OCI-LY7 (cell line): ENCODE measurements at regions not wholly inside any gene's neighbourhood (a gene's known extent, or its start where the extent isn't known, plus 50 kb on each side); places are given as distances from the start of the nearest gene placed in this dataset.

ENCODE experiments used
- BruUV-seq: library from RNA; stranded (reverse); fragments of 400-500 nt; replicated peaks from 2 replicates; lab custom pipeline; 2021; lab: Mats Ljungman, UMichigan
- CTCF ChIA-PET: fragments of 300-600 bp; sonication (Branson Sonifier 250); formaldehyde crosslinking; loops from one replicate; lab custom pipeline; 2022; ENCODE audit warnings: antibody characterized with exemption; ENCODE audit not compliant: unreplicated experiment; lab: Charles Lee
- POLR2A ChIA-PET: fragments of 300-600 bp; sonication (Branson Sonifier 250); formaldehyde crosslinking; loops from one replicate; lab custom pipeline; 2022; ENCODE audit warnings: antibody characterized with exemption; lab: Charles Lee
- DNase-seq: peaks from one replicate; pipeline ENCODE4 v3.0.0-alpha.2; 2015; ENCODE audit warnings: low spot score
- H2AFZ ChIP-seq: fragments of 200-600 bp; sonication (generic), shearing (Covaris generic); 2 replicates; pipeline ENCODE4 v1.6.1; 2014; ENCODE audit warnings: mild to moderate bottlenecking, antibody characterized with exemption, low read length, moderate library complexity
- H3K27ac ChIP-seq: fragments of 200-600 bp; sonication (generic); 2 replicates; pipeline ENCODE4 v1.5.1; 2014; ENCODE audit warnings: mixed run types, low read depth, mild to moderate bottlenecking, moderate library complexity, low read length, inconsistent platforms; ENCODE audit not compliant: poor library complexity, severe bottlenecking
- H3K36me3 ChIP-seq: fragments of 200-600 bp; sonication (generic); 2 replicates; pipeline ENCODE4 v1.6.1; 2014; ENCODE audit warnings: mild to moderate bottlenecking, antibody characterized with exemption, low read length, moderate library complexity, mixed read lengths; ENCODE audit not compliant: insufficient read depth
- H3K4me1 ChIP-seq: fragments of 200-600 bp; sonication (generic); 2 replicates; pipeline ENCODE4 v1.5.1; 2014; ENCODE audit warnings: mild to moderate bottlenecking, low read length; ENCODE audit not compliant: insufficient read depth, poor library complexity, severe bottlenecking
- H3K4me2 ChIP-seq: fragments of 200-600 bp; sonication (generic); 2 replicates; pipeline ENCODE4 v1.6.1; 2014; ENCODE audit warnings: mild to moderate bottlenecking, low read length
- H3K4me3 ChIP-seq: fragments of 200-600 bp; sonication (generic); 2 replicates; pipeline ENCODE4 v1.5.1; 2014; ENCODE audit warnings: mild to moderate bottlenecking, low read depth, low read length; ENCODE audit not compliant: poor library complexity, severe bottlenecking
- H3K79me2 ChIP-seq: fragments of 200-600 bp; sonication (generic); 2 replicates; pipeline ENCODE4 v1.6.1; 2016; ENCODE audit warnings: low read depth, mild to moderate bottlenecking, low read length, moderate library complexity, mixed read lengths; ENCODE audit not compliant: insufficient read depth
- H3K9me2 ChIP-seq: fragments of 200-600 bp; sonication (generic); 2 replicates; pipeline ENCODE4 v1.6.1; 2016; ENCODE audit warnings: mild to moderate bottlenecking, low read length, mixed read lengths; ENCODE audit not compliant: insufficient read depth
- H3K9me3 ChIP-seq: fragments of 200-600 bp; sonication (generic); 2 replicates; pipeline ENCODE4 v1.6.1; 2014; ENCODE audit warnings: mild to moderate bottlenecking, mixed run types, low read length, mixed read lengths
- H4K20me1 ChIP-seq: fragments of 200-600 bp; sonication (generic); 2 replicates; pipeline ENCODE4 v1.6.1; 2014; ENCODE audit warnings: mild to moderate bottlenecking, antibody characterized with exemption, low read length, moderate library complexity, mixed read lengths; ENCODE audit not compliant: insufficient read depth
- EZH2phosphoT487 ChIP-seq: fragments of 200-600 bp; sonication (generic); IDR thresholded peaks from 2 replicates; pipeline ENCODE4 v1.6.1; 2018; ENCODE audit warnings: low read depth, borderline replicate concordance, mild to moderate bottlenecking, mixed run types, antibody characterized with exemption, low read length, moderate library complexity, mixed read lengths
- intact Hi-C: fragments of 100-400 bp; cut with micrococcal nuclease; formaldehyde crosslinking; loops from one replicate; pipeline ENCODE4 v1.10.0; 2022; ENCODE audit not compliant: unreplicated experiment
- TF ChIP-seq, protein P1 (sequence below): fragments of 200-600 bp; sonication (generic); conservative IDR thresholded peaks from 2 replicates; pipeline ENCODE4 v1.5.1; 2014; ENCODE audit warnings: mild to moderate bottlenecking, antibody characterized with exemption, low read length, moderate library complexity, mixed read lengths

DNA sequence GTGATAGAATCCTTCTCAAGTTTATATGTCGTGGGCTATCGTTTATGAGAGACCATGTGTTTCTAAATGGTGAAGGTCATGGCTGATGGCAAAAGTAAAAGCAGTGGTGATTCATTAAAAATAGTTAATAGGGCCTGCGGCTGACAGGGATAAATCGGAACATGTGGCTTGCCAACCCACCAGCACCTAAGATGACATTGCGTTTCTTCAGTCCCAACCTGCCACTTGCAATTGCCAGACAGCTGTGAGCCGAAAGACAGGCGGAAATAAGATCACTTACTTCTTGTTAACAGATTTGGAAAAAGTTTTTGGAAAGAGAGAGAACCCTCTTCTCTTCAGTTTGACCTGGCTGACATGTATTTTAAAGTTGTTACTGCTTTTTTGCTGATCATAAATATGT, 131.5 kb upstream of the MPPED2 start:
- no peak overlapping the region for H3K4me3 ChIP-seq

DNA sequence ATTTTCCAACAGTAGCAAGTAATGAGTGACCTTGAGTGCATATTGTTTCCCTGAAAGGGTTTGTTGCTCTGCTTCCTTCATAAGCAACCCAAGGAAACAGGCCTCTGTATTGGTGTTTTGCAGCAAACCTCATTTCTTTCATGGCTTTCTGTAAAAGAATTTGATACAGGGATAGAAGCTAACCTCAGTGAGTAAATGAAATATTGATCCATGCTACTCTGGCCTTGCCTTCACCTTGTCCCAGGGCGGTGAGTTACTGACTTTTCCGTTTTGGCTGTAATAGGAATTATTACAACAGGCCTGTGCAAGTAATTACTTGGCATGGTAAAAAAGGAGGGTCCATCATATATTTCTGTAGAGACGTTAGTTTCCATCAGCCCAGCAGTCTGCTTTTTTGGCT, 130.9 kb upstream of the MPPED2 start:
- H3K9me3 ChIP-seq, result no peaks in the 10 kb centered on the region
- H4K20me1 ChIP-seq, result no peaks in the 10 kb centered on the region
- H3K9me2 ChIP-seq, result no peaks in the 10 kb centered on the region
- H3K4me3 ChIP-seq, result no peak overlapping the region
- H3K36me3 ChIP-seq, result no peaks in the 10 kb centered on the region
- no peak overlapping the region for H3K27ac ChIP-seq
- DNase-seq, result no peak
- no peak overlapping the region for H2AFZ ChIP-seq
- TF ChIP-seq EZH2phosphoT487, result no peak
- TF ChIP-seq, protein P1, sequence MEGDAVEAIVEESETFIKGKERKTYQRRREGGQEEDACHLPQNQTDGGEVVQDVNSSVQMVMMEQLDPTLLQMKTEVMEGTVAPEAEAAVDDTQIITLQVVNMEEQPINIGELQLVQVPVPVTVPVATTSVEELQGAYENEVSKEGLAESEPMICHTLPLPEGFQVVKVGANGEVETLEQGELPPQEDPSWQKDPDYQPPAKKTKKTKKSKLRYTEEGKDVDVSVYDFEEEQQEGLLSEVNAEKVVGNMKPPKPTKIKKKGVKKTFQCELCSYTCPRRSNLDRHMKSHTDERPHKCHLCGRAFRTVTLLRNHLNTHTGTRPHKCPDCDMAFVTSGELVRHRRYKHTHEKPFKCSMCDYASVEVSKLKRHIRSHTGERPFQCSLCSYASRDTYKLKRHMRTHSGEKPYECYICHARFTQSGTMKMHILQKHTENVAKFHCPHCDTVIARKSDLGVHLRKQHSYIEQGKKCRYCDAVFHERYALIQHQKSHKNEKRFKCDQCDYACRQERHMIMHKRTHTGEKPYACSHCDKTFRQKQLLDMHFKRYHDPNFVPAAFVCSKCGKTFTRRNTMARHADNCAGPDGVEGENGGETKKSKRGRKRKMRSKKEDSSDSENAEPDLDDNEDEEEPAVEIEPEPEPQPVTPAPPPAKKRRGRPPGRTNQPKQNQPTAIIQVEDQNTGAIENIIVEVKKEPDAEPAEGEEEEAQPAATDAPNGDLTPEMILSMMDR, result no peak
- H3K79me2 ChIP-seq, result no peaks in the 10 kb centered on the region
- intact Hi-C loops, result no loop called here
- H3K4me1 ChIP-seq, result no peaks in the 10 kb centered on the region
- no TSS peak for BruUV-seq
- H3K4me2 ChIP-seq, result no peak overlapping the region
- ChIA-PET POLR2A (no interaction called here), CTCF (no interaction called here)

More for the DNA sequence above, 131.5 kb upstream of the MPPED2 start:
- H2AFZ ChIP-seq, result no peak overlapping the region
- intact Hi-C loops, result no loop called here
- H4K20me1 ChIP-seq, result no peaks in the 10 kb centered on the region
- H3K4me2 ChIP-seq, result no peak overlapping the region
- no peak for TF ChIP-seq EZH2phosphoT487
- TF ChIP-seq, protein P1, result no peak
- BruUV-seq, result no TSS peak
- POLR2A ChIA-PET, result no interaction called here
- H3K27ac ChIP-seq, result no peak overlapping the region
- H3K79me2 ChIP-seq, result no peaks in the 10 kb centered on the region
- CTCF ChIA-PET, result no interaction called here
- H3K4me1 ChIP-seq, result no peaks in the 10 kb centered on the region
- no peaks in the 10 kb centered on the region for H3K9me3 ChIP-seq
- H3K9me2 ChIP-seq, result no peaks in the 10 kb centered on the region
- DNase-seq, result no peak
- H3K36me3 ChIP-seq, result no peaks in the 10 kb centered on the region

DNA sequence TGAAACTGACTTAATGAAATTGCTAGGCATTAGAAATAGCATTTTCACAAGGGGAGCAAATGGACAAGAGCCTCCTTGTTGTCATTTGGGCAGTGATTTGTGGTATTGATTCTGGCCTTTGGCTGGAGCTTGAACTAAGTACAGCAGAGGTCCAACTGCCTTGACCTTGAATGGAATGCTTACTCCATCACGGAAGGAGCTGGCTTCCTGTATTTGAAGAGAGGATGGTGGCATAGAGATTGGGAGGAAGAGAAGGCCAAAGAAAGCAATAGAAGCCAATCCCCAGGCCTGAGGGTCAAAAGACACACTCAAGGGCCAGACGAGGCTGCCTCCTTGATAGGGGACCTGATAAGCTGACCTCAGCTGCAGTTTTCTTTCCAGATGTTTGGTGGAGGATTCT, 126.6 kb upstream of the MPPED2 start:
- H3K27ac ChIP-seq, result no peak overlapping the region
- intact Hi-C loops, result no loop called here
- BruUV-seq, result no TSS peak
- H2AFZ ChIP-seq, result no peak overlapping the region
- H3K4me3 ChIP-seq, result no peak overlapping the region
- TF ChIP-seq, protein P1, result no peak
- TF ChIP-seq EZH2phosphoT487, result no peak
- DNase-seq, result no peak
- ChIA-PET POLR2A (no interaction called here), CTCF (no interaction called here)
- no peaks in the 10 kb centered on the region for H3K79me2 ChIP-seq
- no peaks in the 10 kb centered on the region for H4K20me1 ChIP-seq
- H3K36me3 ChIP-seq, result no peaks in the 10 kb centered on the region
- H3K9me3 ChIP-seq, result no peaks in the 10 kb centered on the region
- no peaks in the 10 kb centered on the region for H3K4me1 ChIP-seq
- H3K4me2 ChIP-seq, result no peak overlapping the region
- H3K9me2 ChIP-seq, result no peaks in the 10 kb centered on the region
